ENCODE measurements at regions not wholly inside any gene's neighbourhood (a gene's known extent, or its start where the extent isn't known, plus 50 kb on each side); places are given as distances from the start of the nearest gene placed in this dataset.

- H3K36me3 ChIP-seq = no peaks in the 10 kb centered on the region
- intact Hi-C loops (cut with DNase I) = no loop called here
- H3K27ac ChIP-seq = no peak overlapping the region
- H3K4me3 ChIP-seq = no peak overlapping the region
- no peaks in the 10 kb centered on the region for H3K4me1 ChIP-seq
- DNase-seq (ENCODE audit: extremely low spot score in 2 of 2) = no peak
- TF ChIP-seq CTCF (IDR thresholded peaks at IDR 0.05) (no peak), POLR2A (IDR thresholded peaks at IDR 0.05) (no peak), POLR2AphosphoS5 (IDR thresholded peaks at IDR 0.05; ENCODE audit: insufficient read depth in 1 of 2, low read depth in 1 of 2) (no peak)
- no peaks in the 10 kb centered on the region for H3K27me3 ChIP-seq
- H3K9me3 ChIP-seq = no peaks in the 10 kb centered on the region
Measured at GRCh38 chr22:22035771-22036314, 53.3 kb upstream of the TOP3B start.

- intact Hi-C loops (cut with DNase I) = no loop called here
- no peaks in the 10 kb centered on the region for H3K9me3 ChIP-seq
- H3K4me1 ChIP-seq = no peaks in the 10 kb centered on the region
- DNase-seq (ENCODE audit: extremely low spot score in 2 of 2) = no peak
- no peak overlapping the region for H3K4me3 ChIP-seq
- no peaks in the 10 kb centered on the region for H3K36me3 ChIP-seq
- no peak overlapping the region for H3K27ac ChIP-seq
- no peaks in the 10 kb centered on the region for H3K27me3 ChIP-seq
- no peak for TF ChIP-seq POLR2A (IDR thresholded peaks at IDR 0.05)
- no peak for TF ChIP-seq CTCF (IDR thresholded peaks at IDR 0.05)
- TF ChIP-seq POLR2AphosphoS5 (IDR thresholded peaks at IDR 0.05; ENCODE audit: insufficient read depth in 1 of 2, low read depth in 1 of 2) = no peak
Measured at GRCh38 chr22:22035203-22035602, 52.6 kb upstream of the TOP3B start.

GRCh38 chr22:22034469-22035132 lies 52.0 kb upstream of the TOP3B start:
- no peaks in the 10 kb centered on the region for H3K36me3 ChIP-seq
- H3K27ac ChIP-seq = no peak overlapping the region
- H3K9me3 ChIP-seq = no peaks in the 10 kb centered on the region
- no peaks in the 10 kb centered on the region for H3K4me1 ChIP-seq
- intact Hi-C loops (cut with DNase I) = no loop called here
- no peak for DNase-seq (ENCODE audit: extremely low spot score in 2 of 2)
- H3K27me3 ChIP-seq = no peaks in the 10 kb centered on the region
- no peak overlapping the region for H3K4me3 ChIP-seq
- TF ChIP-seq CTCF (IDR thresholded peaks at IDR 0.05) (no peak), POLR2AphosphoS5 (IDR thresholded peaks at IDR 0.05; ENCODE audit: insufficient read depth in 1 of 2, low read depth in 1 of 2) (no peak), POLR2A (IDR thresholded peaks at IDR 0.05) (no peak)

- TF ChIP-seq POLR2AphosphoS5 (IDR thresholded peaks at IDR 0.05; ENCODE audit: insufficient read depth in 1 of 2, low read depth in 1 of 2) (no peak), CTCF (IDR thresholded peaks at IDR 0.05) (no peak), POLR2A (IDR thresholded peaks at IDR 0.05) (no peak)
- intact Hi-C loops (cut with DNase I) = no loop called here
- Histone ChIP-seq H3K36me3 (no peaks in the 10 kb centered on the region), H3K4me3 (no peak overlapping the region), H3K27me3 (no peaks in the 10 kb centered on the region), H3K27ac (no peak overlapping the region), H3K9me3 (no peaks in the 10 kb centered on the region), H3K4me1 (no peaks in the 10 kb centered on the region)
- DNase-seq (ENCODE audit: extremely low spot score in 2 of 2) = no peak
Measured at GRCh38 chr22:22033803-22034468, 51.3 kb upstream of the TOP3B start.

Measured in vagina (tissue), 2 donors.